ENCODE measurements at regions not wholly inside any gene's neighbourhood (a gene's known extent, or its start where the extent isn't known, plus 50 kb on each side); places are given as distances from the start of the nearest gene placed in this dataset.

DNA sequence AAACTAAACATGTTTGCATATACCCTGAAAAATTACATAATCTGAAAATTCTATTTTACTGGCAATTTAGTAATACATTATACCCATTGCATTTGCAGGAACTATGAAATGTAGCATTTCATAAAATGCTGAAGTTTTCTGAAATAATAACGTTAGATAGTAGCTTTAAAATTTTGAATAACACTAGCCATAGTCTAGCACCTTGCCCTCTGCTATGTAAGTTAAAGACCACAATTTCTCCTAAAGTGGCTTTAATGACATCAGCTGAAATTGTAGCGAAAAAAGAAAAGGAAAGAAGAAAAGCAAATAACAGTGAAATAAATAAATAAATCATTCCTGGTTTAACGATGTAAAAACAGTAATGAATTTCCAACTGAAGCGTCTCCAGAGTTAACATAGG is 172.8 kb upstream of the RASA1 start:
- TF ChIP-seq, protein P1, sequence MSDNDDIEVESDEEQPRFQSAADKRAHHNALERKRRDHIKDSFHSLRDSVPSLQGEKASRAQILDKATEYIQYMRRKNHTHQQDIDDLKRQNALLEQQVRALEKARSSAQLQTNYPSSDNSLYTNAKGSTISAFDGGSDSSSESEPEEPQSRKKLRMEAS (IDR thresholded peaks at IDR 0.05; ENCODE audit: insufficient read depth, insufficient read length), result no peak
- no peak for TF ChIP-seq POLR2AphosphoS5 (IDR thresholded peaks at IDR 0.05; ENCODE audit: insufficient read depth, low read depth, low read length)
- TF ChIP-seq, protein P2, sequence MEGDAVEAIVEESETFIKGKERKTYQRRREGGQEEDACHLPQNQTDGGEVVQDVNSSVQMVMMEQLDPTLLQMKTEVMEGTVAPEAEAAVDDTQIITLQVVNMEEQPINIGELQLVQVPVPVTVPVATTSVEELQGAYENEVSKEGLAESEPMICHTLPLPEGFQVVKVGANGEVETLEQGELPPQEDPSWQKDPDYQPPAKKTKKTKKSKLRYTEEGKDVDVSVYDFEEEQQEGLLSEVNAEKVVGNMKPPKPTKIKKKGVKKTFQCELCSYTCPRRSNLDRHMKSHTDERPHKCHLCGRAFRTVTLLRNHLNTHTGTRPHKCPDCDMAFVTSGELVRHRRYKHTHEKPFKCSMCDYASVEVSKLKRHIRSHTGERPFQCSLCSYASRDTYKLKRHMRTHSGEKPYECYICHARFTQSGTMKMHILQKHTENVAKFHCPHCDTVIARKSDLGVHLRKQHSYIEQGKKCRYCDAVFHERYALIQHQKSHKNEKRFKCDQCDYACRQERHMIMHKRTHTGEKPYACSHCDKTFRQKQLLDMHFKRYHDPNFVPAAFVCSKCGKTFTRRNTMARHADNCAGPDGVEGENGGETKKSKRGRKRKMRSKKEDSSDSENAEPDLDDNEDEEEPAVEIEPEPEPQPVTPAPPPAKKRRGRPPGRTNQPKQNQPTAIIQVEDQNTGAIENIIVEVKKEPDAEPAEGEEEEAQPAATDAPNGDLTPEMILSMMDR (IDR thresholded peaks at IDR 0.05; ENCODE audit: extremely low read depth in 1 of 2, insufficient read depth in 1 of 2, low read depth in 1 of 2, low read length in 2 of 2), result no peak
- TF ChIP-seq JUN (IDR thresholded peaks at IDR 0.05; ENCODE audit: borderline replicate concordance, insufficient read depth, insufficient read length, low read depth), result no peak
